IPS-18a (cell line): ENCODE measurements at regions not wholly inside any gene's neighbourhood (a gene's known extent, or its start where the extent isn't known, plus 50 kb on each side); places are given as distances from the start of the nearest gene placed in this dataset.

Source experiments
- H3K27ac ChIP-seq: one replicate; pipeline ENCODE4 v1.5.1; 2013; ENCODE audit warnings: low read length
- H3K27me3 ChIP-seq: one replicate; pipeline ENCODE4 v1.6.1; 2013; ENCODE audit warnings: mild to moderate bottlenecking, low read length; ENCODE audit not compliant: control insufficient read depth, insufficient read depth
- H3K36me3 ChIP-seq: one replicate; pipeline ENCODE4 v1.6.1; 2013; ENCODE audit warnings: low read depth, low read length; ENCODE audit not compliant: control insufficient read depth
- H3K4me1 ChIP-seq: one replicate; pipeline ENCODE4 v1.6.1; 2013; ENCODE audit warnings: low read depth, low read length; ENCODE audit not compliant: control insufficient read depth
- H3K4me3 ChIP-seq: one replicate; pipeline ENCODE4 v1.5.1; 2013; ENCODE audit warnings: low read length
- H3K9ac ChIP-seq: one replicate; pipeline ENCODE4 v1.6.1; 2013; ENCODE audit warnings: mild to moderate bottlenecking, low read length, moderate library complexity
- H3K9me3 ChIP-seq: one replicate; pipeline ENCODE4 v1.6.1; 2013; ENCODE audit warnings: low read depth, low read length; ENCODE audit not compliant: control insufficient read depth

DNA sequence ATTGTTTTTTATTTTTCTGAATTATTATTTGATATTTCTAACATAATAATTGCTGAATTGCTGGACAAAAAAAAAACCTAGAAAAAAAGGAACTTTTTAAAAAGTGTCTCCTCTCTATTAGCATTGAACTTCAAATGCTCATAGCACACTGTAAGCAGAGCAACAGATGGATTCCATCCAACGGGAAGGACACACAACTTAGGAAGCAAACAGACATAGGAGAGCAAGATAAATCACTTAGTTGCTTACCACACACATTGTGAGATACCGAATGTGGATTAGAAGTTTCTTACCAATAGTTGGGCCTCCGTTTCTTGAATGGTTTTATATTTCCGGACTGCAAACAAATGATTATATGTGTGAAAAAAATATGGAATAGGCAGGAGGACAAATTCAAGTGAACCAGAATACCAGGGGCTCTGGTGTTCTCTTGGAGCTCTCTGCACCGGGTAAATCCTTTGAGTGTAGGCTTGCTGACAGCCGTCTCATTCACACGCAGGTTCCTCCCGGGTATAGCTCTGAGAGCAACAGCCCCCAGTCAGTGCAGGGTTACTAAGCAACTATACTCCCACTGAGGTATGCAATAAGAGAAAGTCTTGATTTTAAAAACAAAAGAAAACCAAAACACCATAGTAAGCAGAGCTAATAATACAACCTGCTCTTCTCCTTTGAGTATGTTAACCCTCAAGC lies 217.6 kb downstream of the TMEM167A start:
- H3K27ac ChIP-seq, result no peak overlapping the region

DNA sequence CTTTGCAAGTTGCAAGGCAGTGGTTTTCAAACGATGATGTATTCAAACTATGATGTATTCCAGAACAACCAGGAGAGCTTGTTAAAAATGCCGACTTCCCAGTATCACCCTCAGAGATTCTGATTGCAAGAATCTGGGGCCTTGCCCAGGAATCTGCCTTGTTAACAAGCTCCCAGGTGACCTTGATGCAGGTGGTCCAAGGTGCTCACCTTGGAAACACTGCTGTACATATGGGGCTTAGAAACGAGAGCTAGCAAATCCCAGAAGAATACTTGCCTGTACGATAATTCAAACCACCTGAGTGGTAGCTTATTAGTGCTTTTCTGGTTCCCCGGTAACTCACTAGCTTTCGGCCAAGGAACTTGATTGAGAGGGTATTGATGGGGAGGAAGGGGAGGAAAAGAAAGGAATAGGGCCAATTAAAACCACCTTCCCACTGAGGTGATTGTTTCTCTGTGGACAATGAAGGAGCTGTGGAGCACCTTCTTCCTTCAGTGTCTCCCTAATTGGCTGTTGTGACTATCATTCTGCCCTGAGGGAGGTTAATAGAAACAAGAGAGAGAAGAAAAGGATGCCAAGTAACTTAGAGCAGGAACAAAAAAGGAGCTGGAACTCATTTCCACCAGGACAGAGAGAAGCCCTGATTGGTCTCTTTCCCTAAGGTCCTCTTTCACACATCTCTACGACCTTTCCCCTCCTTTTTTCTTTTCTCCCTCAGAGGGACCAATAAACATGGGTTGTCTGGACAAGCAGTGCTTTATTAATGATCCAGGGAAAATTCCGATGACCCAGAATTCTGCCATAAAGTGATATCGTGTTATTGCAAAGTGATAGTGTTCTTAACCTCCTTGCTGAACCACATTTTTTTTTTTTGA lies 218.8 kb downstream of the TMEM167A start:
- H3K36me3 ChIP-seq, result no peaks in the 10 kb centered on the region
- no peak overlapping the region for H3K4me3 ChIP-seq
- no peaks in the 10 kb centered on the region for H3K9me3 ChIP-seq
- no peak overlapping the region for H3K9ac ChIP-seq
- peaks cover 8% of the 10 kb centered on the region for H3K4me1 ChIP-seq
- H3K27ac ChIP-seq, result no peak overlapping the region
- no peaks in the 10 kb centered on the region for H3K27me3 ChIP-seq

More for the DNA sequence above, 217.6 kb downstream of the TMEM167A start:
- no peaks in the 10 kb centered on the region for H3K27me3 ChIP-seq
- no peak overlapping the region for H3K4me3 ChIP-seq
- H3K4me1 ChIP-seq, result peaks cover 17% of the 10 kb centered on the region
- H3K36me3 ChIP-seq, result no peaks in the 10 kb centered on the region
- H3K9me3 ChIP-seq, result no peaks in the 10 kb centered on the region
- H3K9ac ChIP-seq, result no peak overlapping the region

DNA sequence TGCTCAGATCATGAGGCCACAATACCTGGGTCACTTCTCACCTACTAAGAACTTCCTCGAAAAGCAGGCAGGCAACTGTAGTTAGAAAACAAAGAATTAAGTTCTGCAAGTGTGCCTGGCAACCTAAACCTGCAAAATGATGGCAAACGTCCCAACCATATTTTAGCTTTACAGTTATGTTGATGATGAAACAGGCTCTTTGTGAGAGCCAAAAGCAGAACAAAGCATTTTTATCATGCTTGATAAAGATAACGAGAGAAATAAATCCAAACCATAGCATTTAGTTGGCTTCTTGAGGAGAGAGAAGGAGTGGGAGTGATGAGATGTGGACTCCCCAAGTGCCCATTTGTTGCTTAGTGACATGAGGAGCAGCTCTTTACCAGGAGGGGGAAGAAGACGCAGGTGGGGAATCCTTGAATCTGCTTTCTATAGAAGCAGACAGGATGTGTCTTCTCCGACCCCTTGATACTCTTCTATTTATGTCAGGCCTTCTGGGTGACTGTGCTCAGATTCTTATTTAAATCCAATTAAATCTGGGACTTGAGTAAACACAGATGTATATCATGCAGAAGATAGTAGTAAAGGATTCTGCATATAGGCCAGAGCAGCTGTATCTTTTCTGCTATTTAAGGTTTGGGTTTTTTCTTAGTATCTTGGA lies 221.2 kb downstream of the TMEM167A start:
- Histone ChIP-seq H3K9me3 (no peaks in the 10 kb centered on the region), H3K27ac (no peak overlapping the region), H3K4me1 (peaks cover 8% of the 10 kb centered on the region), H3K9ac (no peak overlapping the region), H3K36me3 (no peaks in the 10 kb centered on the region), H3K27me3 (no peaks in the 10 kb centered on the region), H3K4me3 (no peak overlapping the region)

DNA sequence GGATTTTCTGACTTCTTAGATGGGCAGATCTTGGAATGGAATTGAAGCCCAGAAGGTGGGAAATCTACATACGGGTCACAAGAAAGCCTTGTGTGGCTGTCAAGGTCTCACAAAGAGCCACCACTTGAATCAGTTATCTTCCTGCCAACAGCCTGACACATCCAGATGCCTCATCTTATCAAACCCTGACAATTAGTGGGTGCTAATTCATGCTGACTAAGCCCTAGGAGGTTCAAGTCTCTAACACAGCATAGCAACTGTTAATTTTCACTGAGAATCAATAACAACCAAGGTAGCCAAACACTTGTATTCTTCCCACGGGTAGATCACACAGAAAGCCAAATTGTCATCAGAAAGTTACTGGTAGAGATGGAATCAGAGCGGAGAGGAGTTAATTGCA lies 222.2 kb downstream of the TMEM167A start:
- Histone ChIP-seq H3K4me1 (peaks cover 10% of the 10 kb centered on the region), H3K27me3 (no peaks in the 10 kb centered on the region), H3K9me3 (no peaks in the 10 kb centered on the region), H3K36me3 (no peaks in the 10 kb centered on the region), H3K27ac (no peak overlapping the region), H3K9ac (no peak overlapping the region), H3K4me3 (no peak overlapping the region)

DNA sequence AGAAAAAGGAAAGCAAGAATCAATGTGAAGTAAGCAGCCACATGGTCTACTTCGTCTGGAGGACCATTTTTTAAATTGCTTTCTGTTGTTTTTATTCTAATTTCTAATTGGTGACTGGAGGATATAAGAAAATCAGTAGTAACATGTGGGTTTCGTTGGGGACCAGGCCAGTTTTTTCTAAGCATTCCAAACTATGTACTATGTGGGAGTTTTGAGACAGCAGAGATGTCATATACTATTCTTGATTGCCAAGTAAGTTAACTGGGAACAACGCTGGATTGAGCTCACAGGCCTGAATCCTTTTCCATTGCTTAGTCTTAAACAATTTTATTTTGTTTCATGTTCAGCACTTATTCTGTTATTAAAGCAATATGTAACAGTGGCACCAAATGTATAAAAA lies 225.7 kb downstream of the TMEM167A start:
- H3K4me1 ChIP-seq, result peaks cover 5% of the 10 kb centered on the region
- H3K27me3 ChIP-seq, result no peaks in the 10 kb centered on the region

DNA sequence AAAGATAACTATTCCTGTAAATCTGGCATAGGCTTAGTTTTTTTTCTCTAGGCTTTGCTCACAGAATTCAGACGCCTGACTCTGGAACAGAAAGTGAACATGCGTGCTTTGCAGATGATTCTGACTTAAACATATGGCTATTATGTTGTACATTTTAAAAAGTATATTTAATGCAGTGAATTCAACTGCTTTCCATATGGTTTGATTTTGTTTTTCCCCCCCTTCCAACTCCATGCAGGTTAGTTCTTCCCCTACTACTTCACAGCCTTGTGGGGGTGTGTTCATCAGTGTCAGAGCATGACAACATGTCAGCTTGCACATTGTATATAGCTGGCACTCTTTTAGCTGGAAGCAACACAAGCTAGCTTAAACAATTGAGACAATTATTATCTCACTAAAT lies 226.8 kb downstream of the TMEM167A start:
- no peaks in the 10 kb centered on the region for H3K9me3 ChIP-seq
- no peaks in the 10 kb centered on the region for H3K36me3 ChIP-seq
- H3K4me3 ChIP-seq, result no peak overlapping the region
- no peaks in the 10 kb centered on the region for H3K27me3 ChIP-seq
- peaks cover 5% of the 10 kb centered on the region for H3K4me1 ChIP-seq
- no peak overlapping the region for H3K27ac ChIP-seq
- no peak overlapping the region for H3K9ac ChIP-seq

More for the DNA sequence above, 225.7 kb downstream of the TMEM167A start:
- Histone ChIP-seq H3K9ac (no peak overlapping the region), H3K27ac (no peak overlapping the region), H3K4me3 (no peak overlapping the region), H3K9me3 (no peaks in the 10 kb centered on the region), H3K36me3 (no peaks in the 10 kb centered on the region)

DNA sequence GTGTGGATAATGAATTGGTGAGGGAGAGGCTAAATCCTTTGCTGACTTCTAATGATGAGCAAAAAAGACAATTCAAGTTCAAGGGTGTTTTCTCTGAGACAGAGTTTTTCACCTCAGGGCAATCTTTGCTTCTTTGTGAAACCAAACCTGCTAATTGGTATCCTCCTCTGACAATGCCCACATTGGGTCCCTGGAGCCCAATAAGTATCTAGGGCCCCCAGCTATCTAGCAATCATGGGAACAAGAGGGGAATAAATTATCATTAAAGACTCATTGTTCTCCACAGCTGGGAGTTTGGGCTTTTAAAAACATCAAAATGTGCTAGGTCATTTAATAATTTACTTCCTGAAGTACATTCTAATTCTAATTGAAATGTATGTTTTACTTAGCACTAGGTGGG lies 227.3 kb downstream of the TMEM167A start:
- Histone ChIP-seq H3K9me3 (no peaks in the 10 kb centered on the region), H3K4me3 (no peak overlapping the region), H3K4me1 (peaks cover 5% of the 10 kb centered on the region), H3K27me3 (no peaks in the 10 kb centered on the region), H3K27ac (no peak overlapping the region), H3K9ac (no peak overlapping the region), H3K36me3 (no peaks in the 10 kb centered on the region)

DNA sequence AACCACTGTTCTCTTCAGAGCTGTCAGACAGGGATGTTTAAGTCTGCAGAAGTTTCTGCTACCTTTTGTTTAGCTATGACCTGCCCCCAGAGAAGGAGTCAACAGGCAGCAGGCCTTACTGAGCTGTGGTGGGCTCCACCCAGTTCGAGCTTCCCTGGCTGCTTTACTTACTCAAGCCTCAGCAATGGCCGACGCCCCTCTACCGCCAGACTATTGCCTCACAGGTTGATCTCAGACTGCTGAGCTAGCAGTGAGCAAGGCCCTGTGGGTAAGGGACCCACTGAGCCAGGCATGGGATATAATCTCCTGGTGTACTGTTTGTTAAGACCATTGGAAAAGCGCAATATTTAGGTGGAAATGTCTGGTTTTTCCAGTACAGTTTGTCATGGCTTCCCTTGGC lies 229.6 kb downstream of the TMEM167A start:
- H3K4me1 ChIP-seq, result peaks cover 5% of the 10 kb centered on the region
- H3K9ac ChIP-seq, result no peak overlapping the region
- no peak overlapping the region for H3K4me3 ChIP-seq
- no peaks in the 10 kb centered on the region for H3K9me3 ChIP-seq
- H3K36me3 ChIP-seq, result no peaks in the 10 kb centered on the region
- H3K27ac ChIP-seq, result no peak overlapping the region
- no peaks in the 10 kb centered on the region for H3K27me3 ChIP-seq

DNA sequence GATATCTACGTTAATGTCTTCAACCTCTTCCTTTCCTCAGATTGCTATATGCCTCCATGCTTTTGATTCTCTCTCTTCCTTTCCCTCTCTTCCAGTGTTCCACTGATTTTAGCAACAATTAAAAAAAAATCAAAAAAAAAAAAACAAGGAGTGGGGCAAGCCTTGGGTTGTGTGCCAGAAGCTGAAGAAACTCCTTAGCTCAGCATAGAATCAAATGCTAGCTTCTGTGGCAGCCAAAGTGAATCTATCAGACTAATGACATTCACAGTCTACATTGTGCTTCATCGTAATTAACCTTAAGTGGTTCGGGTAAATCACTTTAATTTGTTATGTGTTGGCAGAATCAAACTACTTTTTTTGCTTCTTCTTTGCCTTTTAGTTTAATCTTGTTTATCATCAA lies 237.3 kb downstream of the TMEM167A start:
- Histone ChIP-seq H3K4me3 (no peak overlapping the region), H3K27ac (no peak overlapping the region), H3K27me3 (no peaks in the 10 kb centered on the region), H3K9ac (no peak overlapping the region), H3K4me1 (no peaks in the 10 kb centered on the region), H3K36me3 (no peaks in the 10 kb centered on the region), H3K9me3 (peaks cover 8% of the 10 kb centered on the region)

DNA sequence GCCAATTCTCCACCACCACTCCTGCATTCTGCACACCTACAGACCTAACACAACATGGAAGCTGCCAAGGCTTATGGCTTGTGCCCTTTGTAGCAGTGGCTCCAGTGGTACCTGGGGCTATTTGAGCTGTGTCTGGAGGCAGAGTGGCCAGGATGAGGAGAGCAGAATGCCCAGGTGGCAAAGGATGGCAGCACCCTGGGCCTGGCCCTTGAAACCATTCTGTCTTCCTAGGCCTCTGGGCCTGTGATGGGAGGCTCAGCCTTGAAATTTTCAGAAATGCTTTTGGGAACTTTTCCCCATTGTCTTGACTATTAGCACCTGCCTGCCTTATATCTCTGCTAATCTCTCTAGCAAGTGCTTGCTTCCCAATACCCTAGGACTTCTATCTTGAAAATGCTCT lies 241.7 kb downstream of the TMEM167A start:
- no peaks in the 10 kb centered on the region for H3K27me3 ChIP-seq
- no peak overlapping the region for H3K9ac ChIP-seq
- no peaks in the 10 kb centered on the region for H3K36me3 ChIP-seq
- H3K4me1 ChIP-seq, result peaks cover 14% of the 10 kb centered on the region
- H3K4me3 ChIP-seq, result no peak overlapping the region
- no peak overlapping the region for H3K27ac ChIP-seq
- H3K9me3 ChIP-seq, result peaks cover 11% of the 10 kb centered on the region

DNA sequence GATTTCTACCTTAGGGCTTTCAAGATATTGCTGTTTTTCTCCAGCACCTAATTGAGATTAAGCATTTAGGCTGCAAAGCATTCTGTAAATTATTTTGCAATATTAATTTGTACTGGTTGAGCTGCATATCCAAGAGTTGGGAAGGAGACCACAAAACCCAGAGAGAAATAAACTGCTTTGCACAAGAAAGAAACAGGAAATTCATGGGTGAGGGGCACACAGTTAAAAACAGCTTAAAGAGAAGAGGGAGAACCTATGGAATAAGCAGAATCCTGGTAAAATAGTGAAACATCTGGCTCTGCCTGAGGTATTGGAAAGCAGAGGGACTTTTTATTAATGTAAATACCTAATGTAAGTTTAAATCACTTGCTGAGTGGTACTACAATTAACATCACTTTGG lies 243.0 kb downstream of the TMEM167A start:
- Histone ChIP-seq H3K27me3 (no peaks in the 10 kb centered on the region), H3K4me3 (no peak overlapping the region), H3K27ac (no peak overlapping the region), H3K4me1 (peaks cover 14% of the 10 kb centered on the region), H3K36me3 (no peaks in the 10 kb centered on the region), H3K9ac (no peak overlapping the region), H3K9me3 (peaks cover 11% of the 10 kb centered on the region)
